ENCODE measurements at regions not wholly inside any gene's neighbourhood (a gene's known extent, or its start where the extent isn't known, plus 50 kb on each side); places are given as distances from the start of the nearest gene placed in this dataset.
"Not testable (repeated sequence)": the region's sequence is repeated elsewhere in the genome, so short reads cannot be mapped to it uniquely, and the experiment has no call there.

- DNase-seq: no peak
Observed at GRCh38 chr10:3331690-3332230, 159.2 kb upstream of the PITRM1 start.

- no peak for DNase-seq
Observed at GRCh38 chr10:3331187-3331586, 158.6 kb upstream of the PITRM1 start.

GRCh38 chr10:3330663-3331062 is 158.1 kb upstream of the PITRM1 start:
- DNase-seq: no peak

DNA sequence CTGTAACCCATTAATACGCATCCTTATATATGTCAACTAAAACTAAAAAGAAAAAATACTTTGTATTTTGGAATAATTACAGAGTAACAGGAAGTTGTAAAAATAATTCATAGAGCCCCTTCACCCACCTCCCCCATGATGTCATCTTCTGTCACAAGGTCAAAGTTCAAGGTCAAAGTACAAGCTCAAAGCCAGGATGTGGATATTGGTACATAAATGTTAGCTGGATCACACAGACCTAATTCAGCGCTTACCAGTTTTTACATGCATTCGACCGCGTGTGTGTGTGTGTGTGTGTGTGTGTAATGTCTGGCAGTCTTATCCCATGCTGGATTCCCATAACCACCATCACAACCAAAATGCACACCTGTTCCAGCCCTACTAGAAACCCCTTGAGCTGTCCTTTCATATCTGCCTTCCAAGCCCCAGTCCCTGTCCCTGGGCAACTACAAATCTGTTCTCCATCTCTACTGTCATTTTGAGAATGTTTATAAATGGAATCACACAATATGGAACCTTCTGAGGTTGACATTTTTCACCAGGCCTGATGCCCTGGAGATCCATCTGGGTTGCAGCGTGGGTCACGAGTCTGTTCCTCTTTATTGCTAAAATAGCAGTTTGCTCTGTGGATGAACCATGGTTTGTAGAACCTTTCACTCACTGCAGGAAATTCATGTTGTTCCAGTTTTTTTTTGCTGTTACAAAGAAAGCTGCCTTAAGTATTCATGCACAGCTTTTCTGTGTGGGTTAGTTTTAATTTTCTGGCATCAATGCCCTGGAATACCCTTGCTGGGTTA is 153.6 kb upstream of the PITRM1 start:
- DNase-seq: no peak

GRCh38 chr10:3324612-3325038 is 152.0 kb upstream of the PITRM1 start:
- DNase-seq: no peak

- no peak for DNase-seq
Observed at GRCh38 chr10:3323865-3324498, 151.4 kb upstream of the PITRM1 start.

DNA sequence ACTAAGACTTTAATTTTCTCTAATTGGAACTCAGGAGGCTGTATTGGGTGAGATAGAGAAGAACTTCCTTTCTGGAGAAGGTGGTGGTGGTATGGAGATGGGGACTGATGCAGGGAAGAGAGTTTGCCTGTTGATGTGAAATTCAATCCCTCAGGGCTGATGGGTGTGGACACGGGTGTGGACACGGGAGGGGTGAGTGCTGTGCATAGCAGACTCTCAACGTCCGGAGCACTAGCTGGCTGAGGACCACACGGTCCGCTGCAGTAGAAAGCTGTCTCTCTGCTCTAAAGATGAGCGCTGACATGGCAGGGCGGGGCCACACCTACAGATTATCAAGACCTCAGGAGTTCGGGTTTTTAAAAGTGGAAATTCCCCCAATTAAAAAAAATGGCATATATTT is 148.5 kb upstream of the PITRM1 start:
- no peak for DNase-seq

DNA sequence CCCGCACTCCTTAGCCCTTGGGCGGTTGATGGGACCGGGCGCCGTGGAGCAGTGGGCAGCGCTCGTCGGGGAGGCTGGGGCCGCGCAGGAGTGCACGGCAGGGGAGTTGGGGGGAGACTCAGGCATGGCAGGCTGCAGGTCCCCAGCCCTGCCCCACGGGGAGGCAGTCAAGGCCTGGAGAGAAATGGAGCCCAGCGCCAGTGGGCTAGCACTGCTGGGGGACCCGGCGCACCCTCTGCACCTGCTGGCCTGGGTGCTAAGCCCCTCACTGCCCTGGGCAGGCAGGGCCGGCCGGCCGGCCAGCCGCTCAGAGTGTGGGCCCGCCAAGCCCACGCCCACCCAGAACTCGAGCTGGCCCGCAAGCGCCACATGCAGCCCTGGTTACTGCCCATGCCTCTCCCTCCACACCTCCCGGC is 147.2 kb upstream of the PITRM1 start:
- DNase-seq: no peak

DNA sequence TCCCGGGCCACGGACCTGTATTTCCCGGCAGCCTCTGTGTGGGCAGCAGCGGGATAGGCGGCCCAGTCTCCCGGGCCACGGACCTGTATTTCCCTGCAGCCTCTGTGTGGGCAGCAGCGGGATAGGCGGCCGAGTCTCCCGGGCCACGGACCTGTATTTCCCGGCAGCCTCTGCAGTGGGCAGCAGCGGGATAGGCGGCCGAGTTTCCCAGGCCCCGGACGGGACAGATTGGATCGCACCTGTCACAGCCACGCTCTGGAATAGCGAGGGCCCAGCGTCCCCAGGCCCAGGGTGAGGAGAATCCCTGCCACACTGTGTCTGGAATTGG is 145.9 kb upstream of the PITRM1 start:
- not testable (repeated sequence) for DNase-seq

DNA sequence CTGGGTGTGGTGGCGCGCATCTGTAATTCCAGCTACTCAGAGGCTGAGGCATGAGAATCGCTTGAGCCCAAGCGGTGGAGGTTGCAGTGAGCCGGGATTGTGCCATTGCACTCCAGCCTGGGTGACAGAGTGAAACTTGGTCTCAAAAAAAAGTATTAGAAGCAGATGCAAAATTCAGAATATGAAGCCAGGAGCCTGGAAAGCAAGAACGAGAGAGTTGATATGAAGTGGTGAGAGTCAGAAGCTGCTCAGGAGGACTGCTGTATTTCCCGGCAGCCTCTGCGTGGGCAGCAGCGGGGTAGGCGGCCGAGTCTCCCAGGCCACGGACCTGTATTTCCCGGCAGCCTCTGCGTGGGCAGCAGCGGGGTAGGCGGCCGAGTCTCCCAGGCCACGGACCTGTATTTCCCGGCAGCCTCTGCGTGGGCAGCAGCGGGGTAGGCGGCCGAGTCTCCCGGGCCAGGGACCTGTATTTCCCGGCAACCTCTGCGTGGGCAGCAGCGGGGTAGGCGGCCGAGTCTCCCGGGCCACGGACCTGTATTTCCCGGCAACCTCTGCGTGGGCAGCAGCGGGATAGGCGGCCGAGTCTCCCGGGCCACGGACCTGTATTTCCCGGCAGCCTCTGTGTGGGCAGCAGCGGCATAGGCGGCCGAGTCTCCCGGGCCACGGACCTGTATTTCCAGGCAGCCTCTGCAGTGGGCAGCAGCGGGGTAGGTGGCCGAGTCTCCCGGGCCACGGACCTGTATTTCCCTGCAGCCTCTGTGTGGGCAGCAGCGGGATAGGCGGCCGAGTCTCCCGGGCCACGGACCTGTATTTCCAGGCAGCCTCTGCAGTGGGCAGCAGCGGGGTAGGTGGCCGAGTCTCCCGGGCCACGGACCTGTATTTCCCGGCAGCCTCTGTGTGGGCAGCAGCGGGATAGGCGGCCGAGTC is 145.2 kb upstream of the PITRM1 start:
- not testable (repeated sequence) for DNase-seq

DNA sequence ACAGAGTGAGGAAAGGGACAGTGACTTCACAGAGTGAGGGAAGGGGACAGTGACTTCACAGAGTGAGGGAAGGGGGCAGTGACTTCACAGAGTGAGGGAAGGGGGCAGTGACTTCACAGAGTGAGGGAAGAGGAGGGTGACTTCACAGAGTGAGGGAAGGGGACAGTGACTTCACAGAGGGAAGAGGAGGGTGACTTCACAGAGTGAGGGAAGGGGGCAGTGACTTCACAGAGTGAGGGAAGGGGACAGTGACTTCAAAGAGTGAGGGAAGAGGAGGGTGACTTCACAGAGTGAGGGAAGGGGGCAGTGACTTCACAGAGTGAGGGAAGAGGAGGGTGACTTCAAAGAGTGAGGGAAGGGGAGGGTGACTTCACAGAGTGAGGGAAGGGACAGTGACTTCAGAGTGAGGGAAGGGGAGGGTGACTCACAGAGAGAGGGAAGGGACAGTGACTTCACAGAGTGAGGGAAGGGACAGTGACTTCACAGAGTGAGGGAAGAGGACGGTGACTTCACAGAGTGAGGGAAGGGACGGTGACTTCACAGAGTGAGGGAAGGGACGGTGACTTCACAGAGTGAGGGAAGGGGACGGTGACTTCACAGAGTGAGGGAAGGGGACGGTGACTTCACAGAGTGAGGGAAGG is 142.0 kb upstream of the PITRM1 start:
- not testable (repeated sequence) for DNase-seq

- DNase-seq: not testable (repeated sequence)
Observed at GRCh38 chr10:3313784-3314444, 141.3 kb upstream of the PITRM1 start.

DNA sequence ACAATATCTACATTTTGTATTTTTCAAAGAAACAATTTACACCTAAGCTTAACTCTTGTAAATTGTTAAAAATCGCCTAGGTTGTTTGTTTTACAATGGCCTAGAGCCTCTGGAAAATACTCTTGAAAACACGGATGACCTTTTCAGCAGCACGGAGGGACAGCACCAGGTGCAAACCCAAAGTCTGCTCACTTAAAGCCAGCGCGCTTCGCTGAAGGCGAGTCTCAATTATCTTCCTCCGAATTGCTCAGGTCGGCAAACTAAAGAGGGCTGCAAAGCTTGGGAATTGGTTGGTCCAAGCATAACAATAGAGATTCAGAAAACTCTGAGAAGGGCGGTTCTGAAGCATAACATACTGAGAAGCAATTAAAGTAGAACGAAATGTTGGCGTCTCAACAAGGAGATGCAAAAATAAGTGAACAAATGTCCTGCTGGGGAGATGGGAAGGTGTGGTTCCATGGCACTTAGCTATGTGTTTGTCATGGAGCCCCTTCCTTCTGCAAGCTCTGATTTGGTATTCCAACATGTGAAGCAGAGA is 139.9 kb upstream of the PITRM1 start:
- no peak for DNase-seq

DNA sequence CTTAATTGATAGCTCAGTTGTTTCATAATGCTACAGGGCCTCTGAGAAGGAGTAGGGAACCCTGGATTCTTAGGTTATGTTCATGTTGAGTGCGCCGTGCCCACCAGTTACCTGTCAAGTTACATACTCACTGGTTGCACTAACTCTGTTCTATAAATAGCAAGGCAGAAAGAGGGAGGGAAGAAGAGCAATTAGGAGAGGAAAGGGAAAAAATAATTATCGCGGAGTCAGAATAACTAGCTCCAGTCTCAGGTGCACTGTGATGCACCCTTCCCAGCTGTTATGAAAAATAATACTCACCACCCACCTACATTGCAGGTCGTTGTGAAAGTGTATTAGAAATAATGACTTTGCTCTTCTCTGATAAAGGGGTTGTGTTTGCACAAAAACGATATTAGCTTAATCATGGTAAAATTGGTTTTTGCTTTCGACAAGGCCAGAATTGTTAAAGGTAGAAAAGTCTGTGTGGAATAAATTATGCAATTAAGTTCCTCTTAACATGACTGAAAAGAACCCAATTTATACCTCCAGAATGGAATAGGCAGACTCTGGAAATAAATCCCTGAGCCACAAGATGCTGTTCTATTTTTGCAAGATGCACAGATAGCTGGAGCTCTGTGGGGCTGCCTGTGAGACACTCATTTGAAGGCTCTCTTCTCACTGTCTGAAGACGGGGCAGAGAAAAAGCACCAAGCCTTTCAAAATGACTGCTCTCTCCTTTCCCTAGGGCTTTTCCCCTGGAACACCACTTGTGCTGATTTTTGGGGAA is 137.6 kb upstream of the PITRM1 start:
- no peak for DNase-seq

DNA sequence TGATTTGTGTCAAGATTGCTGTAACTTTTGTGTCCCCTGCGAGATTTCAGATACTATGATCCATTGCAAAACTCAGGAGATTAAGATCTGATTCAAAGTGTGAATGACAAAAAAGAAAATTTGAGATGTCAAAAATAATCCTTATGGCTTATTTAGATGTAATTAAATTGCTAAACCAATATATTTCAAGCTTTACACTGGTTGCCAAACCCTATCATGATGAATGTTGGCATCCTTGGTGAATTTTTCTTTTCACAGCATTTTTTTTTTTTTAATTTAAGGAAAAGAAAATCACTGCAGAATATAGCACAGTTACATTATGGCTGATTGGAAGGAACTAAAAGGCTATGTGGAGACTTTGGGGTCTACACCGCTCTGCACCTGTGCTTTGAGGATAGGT is 133.5 kb upstream of the PITRM1 start:
- DNase-seq: no peak

- DNase-seq: no peak
Observed at GRCh38 chr10:3295582-3296151, 123.1 kb upstream of the PITRM1 start.

DNA sequence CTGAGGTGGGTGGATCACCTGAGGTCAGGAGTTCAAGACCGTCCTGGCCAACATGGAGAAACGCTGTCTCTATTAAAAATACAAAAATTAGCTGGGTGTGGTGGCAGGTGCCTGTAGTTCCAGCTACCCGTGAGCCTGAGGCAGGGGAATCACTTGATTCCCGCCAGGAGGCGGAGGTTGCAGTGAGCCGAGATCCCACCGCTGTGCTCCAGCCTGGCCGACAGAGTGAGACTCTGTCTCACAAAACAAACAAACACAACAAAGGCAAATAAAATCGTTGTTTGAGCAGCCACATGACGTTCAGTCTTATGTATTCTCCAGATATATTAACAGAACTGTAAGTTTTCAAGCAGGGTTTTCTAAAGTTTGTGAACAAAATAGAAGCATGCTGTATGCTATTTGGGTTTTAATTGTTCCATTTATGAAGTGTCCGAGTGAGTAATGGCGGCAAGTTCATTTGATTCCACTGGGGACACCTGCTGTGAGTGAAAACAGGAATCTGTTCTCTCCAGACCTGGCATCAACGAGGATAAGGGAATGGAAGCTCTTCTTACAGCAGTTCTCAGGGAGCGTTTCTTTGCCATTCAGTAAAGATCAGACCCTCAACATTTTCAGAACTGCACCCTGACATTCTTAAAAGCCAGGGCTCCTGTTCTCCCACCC is 122.5 kb upstream of the PITRM1 start:
- no peak for DNase-seq

GRCh38 chr10:3293581-3294431 is 121.2 kb upstream of the PITRM1 start:
- no peak for DNase-seq

DNA sequence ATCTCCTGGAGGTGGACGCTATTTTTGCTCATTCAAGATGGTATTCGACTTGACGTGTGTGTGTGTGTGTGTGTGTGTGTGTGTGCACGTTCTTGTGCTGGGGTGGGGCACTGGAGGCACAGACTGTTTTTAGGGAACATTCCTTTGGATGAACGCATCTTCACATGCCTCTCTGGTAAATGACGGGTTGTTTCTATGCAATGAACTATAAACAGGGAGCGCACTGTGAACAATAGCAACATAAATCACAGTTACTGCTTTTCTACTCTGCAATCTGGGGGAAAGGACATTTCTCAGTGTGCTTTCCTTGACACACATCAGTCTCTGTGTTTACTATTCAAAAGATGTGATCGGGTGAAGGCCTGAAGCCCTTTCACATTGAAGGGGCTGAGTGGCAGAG is 120.1 kb upstream of the PITRM1 start:
- no peak for DNase-seq
